Testis (tissue), 2 donors: ENCODE measurements at regions not wholly inside any gene's neighbourhood (a gene's known extent, or its start where the extent isn't known, plus 50 kb on each side); places are given as distances from the start of the nearest gene placed in this dataset.

ENCODE experiments used
- POLR2A ChIP-seq: fragments of 450-650 bp; IDR thresholded peaks from one replicate; pipeline ENCODE4 v1.6.1; 2017; ENCODE audit warnings: antibody characterized with exemption, mild to moderate bottlenecking, moderate library complexity
- TF ChIP-seq, protein P1 (sequence below), 3 experiments: fragments of 450-650 bp in 2 of 3; fragments of 200-600 bp in 1 of 3; sonication (generic) in 1 of 3; IDR thresholded peaks; one replicate each; pipeline ENCODE4 v1.5.1; 2016 to 2019; ENCODE audit warnings: antibody characterized with exemption in 3 of 3, mild to moderate bottlenecking in 2 of 3, moderate library complexity in 1 of 3

DNA sequence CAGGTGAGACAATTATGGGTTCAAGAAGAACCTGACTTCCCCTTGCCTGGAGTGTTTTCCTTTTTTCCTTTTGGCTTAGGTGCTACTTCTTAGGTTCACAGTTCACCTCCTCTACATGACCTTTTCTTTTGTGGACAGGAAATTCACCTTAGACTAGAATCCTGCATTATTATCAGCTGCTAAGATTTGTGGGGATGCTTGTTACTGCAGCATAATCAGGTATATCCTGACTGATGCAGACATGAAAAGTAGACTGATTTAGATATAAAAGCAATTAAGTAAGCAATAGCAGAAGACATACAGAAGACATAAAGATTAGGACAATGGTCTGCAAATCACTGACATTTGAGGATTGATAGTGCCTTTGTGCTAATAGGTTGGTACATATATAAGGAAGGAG, 168.3 kb downstream of the SALL1 start:
- TF ChIP-seq, protein P1, sequence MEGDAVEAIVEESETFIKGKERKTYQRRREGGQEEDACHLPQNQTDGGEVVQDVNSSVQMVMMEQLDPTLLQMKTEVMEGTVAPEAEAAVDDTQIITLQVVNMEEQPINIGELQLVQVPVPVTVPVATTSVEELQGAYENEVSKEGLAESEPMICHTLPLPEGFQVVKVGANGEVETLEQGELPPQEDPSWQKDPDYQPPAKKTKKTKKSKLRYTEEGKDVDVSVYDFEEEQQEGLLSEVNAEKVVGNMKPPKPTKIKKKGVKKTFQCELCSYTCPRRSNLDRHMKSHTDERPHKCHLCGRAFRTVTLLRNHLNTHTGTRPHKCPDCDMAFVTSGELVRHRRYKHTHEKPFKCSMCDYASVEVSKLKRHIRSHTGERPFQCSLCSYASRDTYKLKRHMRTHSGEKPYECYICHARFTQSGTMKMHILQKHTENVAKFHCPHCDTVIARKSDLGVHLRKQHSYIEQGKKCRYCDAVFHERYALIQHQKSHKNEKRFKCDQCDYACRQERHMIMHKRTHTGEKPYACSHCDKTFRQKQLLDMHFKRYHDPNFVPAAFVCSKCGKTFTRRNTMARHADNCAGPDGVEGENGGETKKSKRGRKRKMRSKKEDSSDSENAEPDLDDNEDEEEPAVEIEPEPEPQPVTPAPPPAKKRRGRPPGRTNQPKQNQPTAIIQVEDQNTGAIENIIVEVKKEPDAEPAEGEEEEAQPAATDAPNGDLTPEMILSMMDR (IDR thresholded peaks at IDR 0.05), result no peak
- TF ChIP-seq POLR2A, result no peak
